HG03575 (cell line): ENCODE measurements at regions not wholly inside any gene's neighbourhood (a gene's known extent, or its start where the extent isn't known, plus 50 kb on each side); places are given as distances from the start of the nearest gene placed in this dataset.

Source experiments
- ATAC-seq: cut with Tn5 transposase; IDR thresholded peaks from one replicate; pipeline ENCODE4 v1.9.1; 2021; ENCODE audit not compliant: unreplicated experiment, insufficient number of reproducible peaks, low FRiP score; ENCODE audit errors: extremely low read depth

GRCh38 chr6:168884050-168884645, 369.5 kb downstream of the THBS2 start:
- ATAC-seq, result no peak

GRCh38 chr6:168883410-168884049, 370.1 kb downstream of the THBS2 start:
- ATAC-seq, result no peak

- ATAC-seq, result no peak
Observed at GRCh38 chr6:168880271-168880670, 373.4 kb downstream of the THBS2 start.

GRCh38 chr6:168877821-168878282, 375.8 kb downstream of the THBS2 start:
- no peak for ATAC-seq

- no peak for ATAC-seq
Observed at GRCh38 chr6:168876956-168877355, 376.7 kb downstream of the THBS2 start.

GRCh38 chr6:168875811-168876576, 377.7 kb downstream of the THBS2 start:
- ATAC-seq, result no peak

GRCh38 chr6:168874637-168875036, 379.0 kb downstream of the THBS2 start:
- no peak for ATAC-seq

GRCh38 chr6:168873278-168874190, 380.1 kb downstream of the THBS2 start:
- ATAC-seq, result no peak

GRCh38 chr6:168871642-168872315, 381.9 kb downstream of the THBS2 start:
- ATAC-seq, result no peak

GRCh38 chr6:168870982-168871381, 382.7 kb downstream of the THBS2 start:
- ATAC-seq, result no peak

GRCh38 chr6:168867247-168868102, 386.2 kb downstream of the THBS2 start:
- no peak for ATAC-seq

- no peak for ATAC-seq
Observed at GRCh38 chr6:168866534-168866933, 387.1 kb downstream of the THBS2 start.

GRCh38 chr6:168865522-168865921, 388.1 kb downstream of the THBS2 start:
- no peak for ATAC-seq

- no peak for ATAC-seq
Observed at GRCh38 chr6:168864541-168865460, 388.8 kb downstream of the THBS2 start.

GRCh38 chr6:168863467-168863866, 390.2 kb downstream of the THBS2 start:
- no peak for ATAC-seq

GRCh38 chr6:168862346-168862980, 391.2 kb downstream of the THBS2 start:
- no peak for ATAC-seq
